Keratinocyte (primary cell): ENCODE measurements at regions not wholly inside any gene's neighbourhood (a gene's known extent, or its start where the extent isn't known, plus 50 kb on each side); places are given as distances from the start of the nearest gene placed in this dataset.

Source experiments
- DNase-seq: peaks from one replicate; pipeline ENCODE4 v3.0.0-alpha.2; 2011; ENCODE audit warnings: low read depth, missing footprints, low spot score
- FAIRE-seq: peaks from 2 replicates; lab custom pipeline; 2011; peaks lifted over from hg19 to GRCh38; lab: Jason Lieb, UNC
- H2AFZ ChIP-seq: 2 replicates; pipeline ENCODE4 v1.6.0; 2012; ENCODE audit warnings: low read length, control low read depth, inconsistent platforms; ENCODE audit not compliant: control insufficient read depth
- H3K27ac ChIP-seq: 2 replicates; pipeline ENCODE4 v1.5.1; 2011; ENCODE audit warnings: low read length; ENCODE audit not compliant: control insufficient read depth, insufficient read depth
- H3K27me3 ChIP-seq: 3 replicates; pipeline ENCODE4 v1.6.0; 2011; ENCODE audit warnings: low read length; ENCODE audit not compliant: control insufficient read depth, insufficient read depth; ENCODE audit errors: extremely low read depth
- H3K36me3 ChIP-seq, 2 experiments: 2 replicates in 1 of 2; 3 replicates in 1 of 2; pipeline ENCODE4 v1.5.1; 2011; ENCODE audit warnings: low read length in 2 of 2, mild to moderate bottlenecking in 1 of 2; ENCODE audit not compliant: control insufficient read depth in 2 of 2, insufficient read depth in 2 of 2; ENCODE audit errors: extremely low read depth in 1 of 2
- H3K4me1 ChIP-seq: 3 replicates; pipeline ENCODE4 v1.5.1; 2011; ENCODE audit warnings: low read length; ENCODE audit not compliant: control insufficient read depth, insufficient read depth; ENCODE audit errors: extremely low read depth
- H3K4me2 ChIP-seq: 3 replicates; pipeline ENCODE4 v1.6.0; 2011; ENCODE audit warnings: low read depth, low read length; ENCODE audit not compliant: control insufficient read depth, insufficient read depth; ENCODE audit errors: extremely low read depth
- H3K4me3 ChIP-seq, 3 experiments: fragments of 200-600 bp in 1 of 3; sonication (generic) in 1 of 3; 2 replicates in 2 of 3; 3 replicates in 1 of 3; pipeline ENCODE4 v1.5.1; 2011 to 2016; ENCODE audit warnings: low read length in 3 of 3, mild to moderate bottlenecking in 3 of 3, control low read depth in 2 of 3, inconsistent platforms in 1 of 3, low read depth in 1 of 3, mixed read lengths in 1 of 3, mixed run types in 1 of 3, moderate library complexity in 1 of 3; ENCODE audit not compliant: control insufficient read depth in 2 of 3, insufficient read depth in 2 of 3; ENCODE audit errors: extremely low read depth in 1 of 3
- H3K79me2 ChIP-seq: 2 replicates; pipeline ENCODE4 v1.6.0; 2012; ENCODE audit warnings: low read length; ENCODE audit not compliant: control insufficient read depth, insufficient read depth
- H3K9ac ChIP-seq: 3 replicates; pipeline ENCODE4 v1.6.0; 2011; ENCODE audit warnings: low read length; ENCODE audit not compliant: control insufficient read depth, insufficient read depth; ENCODE audit errors: extremely low read depth
- H3K9me1 ChIP-seq: 3 replicates; pipeline ENCODE4 v1.6.0; 2011; ENCODE audit warnings: low read length; ENCODE audit not compliant: control insufficient read depth, insufficient read depth; ENCODE audit errors: extremely low read depth
- H3K9me3 ChIP-seq: 2 replicates; pipeline ENCODE4 v1.5.1; 2012; ENCODE audit warnings: low read depth, low read length; ENCODE audit not compliant: control insufficient read depth
- H4K20me1 ChIP-seq: 3 replicates; pipeline ENCODE4 v1.6.0; 2011; ENCODE audit warnings: low read length; ENCODE audit not compliant: control insufficient read depth, insufficient read depth; ENCODE audit errors: extremely low read depth
- CTCF ChIP-seq, 3 experiments: IDR thresholded peaks in 1 of 3; conservative IDR thresholded peaks in 1 of 3; optimal IDR thresholded peaks in 1 of 3; 2 replicates in 2 of 3; 3 replicates in 1 of 3; pipeline versions ENCODE3 to v1.5.1; 2011; ENCODE audit warnings: low read length in 3 of 3, mild to moderate bottlenecking in 3 of 3, moderate library complexity in 2 of 3, control low read depth in 1 of 3, inconsistent platforms in 1 of 3; ENCODE audit not compliant: insufficient read depth in 2 of 3; ENCODE audit errors: extremely low read depth in 1 of 3
- EZH2 ChIP-seq: IDR thresholded peaks from one replicate; pipeline ENCODE4 v1.6.1; 2012; ENCODE audit warnings: inconsistent platforms, mild to moderate bottlenecking, low read length, moderate library complexity
- dilution Hi-C: fragments of 300-500 bp; cut with MboI; formaldehyde crosslinking; loops from one replicate; pipeline ENCODE4 v1.7.0; 2020; ENCODE audit warnings: low sequenced_read_pairs; ENCODE audit not compliant: extremely low pct_ligation_motif_present

GRCh38 chr5:112068593-112068992 lies 311.6 kb upstream of the NREP start:
- dilution Hi-C loops: no loop called here
- no peak for FAIRE-seq
- Histone ChIP-seq H3K4me1 (no peaks in the 10 kb centered on the region), H3K9me3 (no peaks in the 10 kb centered on the region), H2AFZ (no peak overlapping the region), H3K4me2 (no peak overlapping the region), H4K20me1 (no peaks in the 10 kb centered on the region), H3K27ac (no peak overlapping the region), H3K79me2 (no peaks in the 10 kb centered on the region), H3K36me3 (no peaks in the 10 kb centered on the region), H3K9me1 (no peaks in the 10 kb centered on the region), H3K9ac (no peak overlapping the region), H3K27me3 (no peaks in the 10 kb centered on the region), H3K4me3 (no peak overlapping the region)
- TF ChIP-seq CTCF (optimal IDR thresholded peaks at IDR 0.05 in 1 of 3, IDR thresholded peaks at IDR 0.05 in 1 of 3, conservative IDR thresholded peaks at IDR 0.05 in 1 of 3; ENCODE audit: extremely low read depth in 1 of 3, insufficient read depth in 2 of 3, low read length in 3 of 3) (no peak), EZH2 (no peak)
- no peak for DNase-seq

DNA sequence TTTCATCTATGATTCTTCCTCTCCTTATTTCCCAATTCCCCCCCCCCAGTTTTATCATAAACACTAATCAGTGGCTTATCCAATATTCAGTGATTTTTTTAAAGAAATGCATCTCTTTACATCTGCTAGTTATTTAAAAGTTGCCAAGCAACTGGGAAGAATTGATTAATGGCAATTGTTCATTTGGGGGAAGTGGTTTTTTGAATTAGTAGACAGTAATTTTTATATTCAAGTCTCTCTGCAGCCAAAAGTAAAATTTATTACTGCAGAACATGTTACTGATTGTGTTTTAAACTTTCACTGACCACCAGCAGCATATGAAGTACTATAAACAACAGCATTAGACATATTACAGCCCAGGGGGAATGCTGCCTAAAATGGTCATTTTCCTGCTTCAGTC lies 308.8 kb upstream of the NREP start:
- no peaks in the 10 kb centered on the region for H3K9me3 ChIP-seq

More for the DNA sequence above, 308.8 kb upstream of the NREP start:
- Histone ChIP-seq H3K27ac (no peak overlapping the region), H3K27me3 (no peaks in the 10 kb centered on the region), H3K4me2 (no peak overlapping the region), H2AFZ (no peak overlapping the region), H3K4me1 (no peaks in the 10 kb centered on the region), H3K9ac (no peak overlapping the region), H3K79me2 (no peaks in the 10 kb centered on the region), H3K9me1 (no peaks in the 10 kb centered on the region), H3K36me3 (no peaks in the 10 kb centered on the region), H4K20me1 (no peaks in the 10 kb centered on the region), H3K4me3 (no peak overlapping the region)
- dilution Hi-C loops: no loop called here
- FAIRE-seq (no peak), DNase-seq (no peak)
- no peak for TF ChIP-seq EZH2
- no peak for TF ChIP-seq CTCF (optimal IDR thresholded peaks at IDR 0.05 in 1 of 3, IDR thresholded peaks at IDR 0.05 in 1 of 3, conservative IDR thresholded peaks at IDR 0.05 in 1 of 3; ENCODE audit: extremely low read depth in 1 of 3, insufficient read depth in 2 of 3, low read length in 3 of 3)
